Smooth muscle cell (in vitro differentiated cells): ENCODE measurements at regions not wholly inside any gene's neighbourhood (a gene's known extent, or its start where the extent isn't known, plus 50 kb on each side); places are given as distances from the start of the nearest gene placed in this dataset.
A peak's percentile ranks its signal among the peaks of the same experiment; 100 is the strongest.

ENCODE experiments used
- DNase-seq: peaks from one replicate; lab custom pipeline; 2025; ENCODE audit not compliant: unreplicated experiment; lab: John Stamatoyannopoulos, UW
- H2AFZ ChIP-seq: fragments of 200-600 bp; sonication (generic); 2 replicates; pipeline ENCODE4 v1.6.0; 2016; ENCODE audit warnings: antibody characterized with exemption, low read depth, mild to moderate bottlenecking
- H3F3A ChIP-seq: fragments of 200-600 bp; sonication (generic); 2 replicates; pipeline ENCODE4 v1.6.0; 2017; ENCODE audit warnings: antibody characterized with exemption, low read depth
- H3K27ac ChIP-seq: fragments of 200-600 bp; sonication (generic); 2 replicates; pipeline ENCODE4 v1.5.1; 2016; ENCODE audit warnings: low read depth, mild to moderate bottlenecking
- H3K27me3 ChIP-seq: fragments of 200-600 bp; sonication (generic); 2 replicates; pipeline ENCODE4 v1.6.1; 2016; ENCODE audit warnings: low read depth, mild to moderate bottlenecking
- H3K36me3 ChIP-seq: fragments of 200-600 bp; sonication (generic); 2 replicates; pipeline ENCODE4 v1.5.1; 2016; ENCODE audit warnings: low read depth
- H3K4me1 ChIP-seq: fragments of 200-600 bp; sonication (generic); 2 replicates; pipeline ENCODE4 v1.5.1; 2016; ENCODE audit warnings: low read depth
- H3K4me2 ChIP-seq: fragments of 200-600 bp; sonication (generic); 2 replicates; pipeline ENCODE4 v1.6.0; 2016; ENCODE audit warnings: mild to moderate bottlenecking
- H3K4me3 ChIP-seq: fragments of 200-600 bp; sonication (generic); 2 replicates; pipeline ENCODE4 v1.5.1; 2016; ENCODE audit warnings: mild to moderate bottlenecking
- H3K79me2 ChIP-seq: fragments of 200-600 bp; sonication (generic); 2 replicates; pipeline ENCODE4 v1.6.0; 2016; ENCODE audit warnings: low read depth, mild to moderate bottlenecking
- H3K9ac ChIP-seq: fragments of 200-600 bp; sonication (generic); 2 replicates; pipeline ENCODE4 v1.6.0; 2016; ENCODE audit warnings: low read depth
- H3K9me3 ChIP-seq: fragments of 200-600 bp; sonication (generic); replicated peaks from 2 replicates; pipeline ENCODE4 v1.5.1; 2016; ENCODE audit warnings: low read depth
- H4K20me1 ChIP-seq: fragments of 200-600 bp; sonication (generic); 2 replicates; pipeline ENCODE4 v1.6.0; 2016; ENCODE audit warnings: low read depth
- WGBS: methylation state at CpG from one replicate; pipeline ENCODE4 v1.1.7; 2016; ENCODE audit warnings: low lambda C conversion rate; 5-methylcytosine and 5-hydroxymethylcytosine counted together
- TF ChIP-seq, protein P1 (sequence below): fragments of 200-600 bp; sonication (generic); IDR thresholded peaks from 2 replicates; pipeline ENCODE4 v1.5.1; 2017; ENCODE audit warnings: borderline replicate concordance, mild to moderate bottlenecking, antibody characterized with exemption; ENCODE audit not compliant: insufficient read depth, poor library complexity, severe bottlenecking

DNA sequence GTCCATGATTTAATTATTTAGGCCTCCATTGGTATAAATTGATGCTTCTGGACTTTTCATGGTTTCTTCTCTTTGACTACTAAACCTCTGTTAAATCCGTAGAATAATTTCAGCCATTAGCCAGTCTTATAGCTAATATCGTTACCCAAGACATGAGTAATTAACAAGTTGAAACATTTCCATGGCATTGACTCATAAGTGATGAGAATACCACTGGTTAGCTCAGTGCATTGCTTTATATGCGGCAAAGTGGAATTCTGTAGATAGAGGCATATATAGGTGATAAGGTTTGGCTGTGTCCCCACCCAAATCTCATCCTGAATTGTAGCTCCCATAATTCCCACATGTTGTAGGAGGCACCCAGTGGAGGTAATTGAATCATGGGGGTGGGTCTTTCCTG is 80.6 kb downstream of the VCX2 start:
- Histone ChIP-seq H3K4me1 (no peaks in the 10 kb centered on the region), H3K27ac (no peak overlapping the region), H3K4me2 (no peak overlapping the region), H3K4me3 (no peak overlapping the region), H3K27me3 (no peaks in the 10 kb centered on the region), H4K20me1 (no peaks in the 10 kb centered on the region), H3K9me3 (no peaks in the 10 kb centered on the region), H3F3A (no peaks in the 10 kb centered on the region), H3K36me3 (no peaks in the 10 kb centered on the region), H3K9ac (no peak overlapping the region), H3K79me2 (no peaks in the 10 kb centered on the region), H2AFZ (no peak overlapping the region)
- 85% methylated on average over 3 of the region's 3 CpGs for WGBS
- no peak for DNase-seq
- TF ChIP-seq, protein P1, sequence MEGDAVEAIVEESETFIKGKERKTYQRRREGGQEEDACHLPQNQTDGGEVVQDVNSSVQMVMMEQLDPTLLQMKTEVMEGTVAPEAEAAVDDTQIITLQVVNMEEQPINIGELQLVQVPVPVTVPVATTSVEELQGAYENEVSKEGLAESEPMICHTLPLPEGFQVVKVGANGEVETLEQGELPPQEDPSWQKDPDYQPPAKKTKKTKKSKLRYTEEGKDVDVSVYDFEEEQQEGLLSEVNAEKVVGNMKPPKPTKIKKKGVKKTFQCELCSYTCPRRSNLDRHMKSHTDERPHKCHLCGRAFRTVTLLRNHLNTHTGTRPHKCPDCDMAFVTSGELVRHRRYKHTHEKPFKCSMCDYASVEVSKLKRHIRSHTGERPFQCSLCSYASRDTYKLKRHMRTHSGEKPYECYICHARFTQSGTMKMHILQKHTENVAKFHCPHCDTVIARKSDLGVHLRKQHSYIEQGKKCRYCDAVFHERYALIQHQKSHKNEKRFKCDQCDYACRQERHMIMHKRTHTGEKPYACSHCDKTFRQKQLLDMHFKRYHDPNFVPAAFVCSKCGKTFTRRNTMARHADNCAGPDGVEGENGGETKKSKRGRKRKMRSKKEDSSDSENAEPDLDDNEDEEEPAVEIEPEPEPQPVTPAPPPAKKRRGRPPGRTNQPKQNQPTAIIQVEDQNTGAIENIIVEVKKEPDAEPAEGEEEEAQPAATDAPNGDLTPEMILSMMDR: no peak

DNA sequence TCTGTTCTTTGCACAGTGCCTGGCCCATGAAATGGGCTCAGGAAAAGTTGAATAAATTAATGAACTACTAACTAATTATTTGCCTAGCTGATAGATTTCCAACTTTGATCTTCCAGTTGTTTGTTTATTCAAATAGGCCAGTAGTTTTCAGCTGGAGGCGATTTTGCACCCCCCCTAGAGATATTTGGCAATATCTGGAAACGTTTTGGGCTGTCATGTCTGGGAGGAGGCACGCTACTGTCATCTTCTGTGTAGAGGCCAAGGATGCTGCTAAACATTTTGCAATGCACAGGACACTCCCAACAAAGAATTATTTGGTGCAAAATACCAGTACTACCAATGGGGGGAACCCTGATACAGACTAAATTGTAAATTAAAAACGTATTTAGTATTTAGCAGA is 81.9 kb downstream of the VCX2 start:
- WGBS: 58% methylated on average over 4 of the region's 4 CpGs
- H3K4me3 ChIP-seq: no peak overlapping the region
- no peak for DNase-seq

DNA sequence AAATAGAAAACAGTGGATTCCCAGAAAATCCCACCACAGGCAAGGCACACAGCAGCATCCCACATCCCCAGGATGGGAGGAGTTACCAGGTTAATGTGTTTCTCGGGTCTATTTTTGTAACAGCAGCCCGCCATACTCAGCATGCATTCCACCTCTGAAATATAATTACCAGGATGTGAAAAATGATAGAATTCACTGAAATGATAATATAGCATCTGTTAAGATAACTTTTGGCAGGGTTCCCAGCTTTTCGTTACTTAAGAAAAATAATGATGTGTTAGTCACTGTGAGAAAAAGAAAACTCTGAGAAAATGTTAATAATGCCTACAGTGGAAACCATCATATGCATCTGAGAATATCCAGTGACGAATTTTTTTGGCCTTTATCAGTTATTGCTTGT is 87.1 kb downstream of the VCX2 start:
- Histone ChIP-seq H3K36me3 (no peaks in the 10 kb centered on the region), H3K9ac (no peak overlapping the region), H3K4me2 (peak overlapping the region; percentile 2), H3F3A (no peaks in the 10 kb centered on the region), H3K27me3 (no peaks in the 10 kb centered on the region), H4K20me1 (no peaks in the 10 kb centered on the region), H3K27ac (no peak overlapping the region), H3K9me3 (peaks cover 3% of the 10 kb centered on the region), H2AFZ (no peak overlapping the region), H3K4me3 (no peak overlapping the region), H3K4me1 (peaks cover 7% of the 10 kb centered on the region), H3K79me2 (no peaks in the 10 kb centered on the region)
- TF ChIP-seq, protein P1: no peak
- DNase-seq: no peak
- WGBS: 47% methylated on average over 4 of the region's 4 CpGs

More for the DNA sequence above, 81.9 kb downstream of the VCX2 start:
- Histone ChIP-seq H2AFZ (no peak overlapping the region), H3K9me3 (peaks cover 3% of the 10 kb centered on the region), H3K4me2 (no peak overlapping the region), H3K4me1 (no peaks in the 10 kb centered on the region), H3K9ac (no peak overlapping the region), H4K20me1 (no peaks in the 10 kb centered on the region), H3F3A (no peaks in the 10 kb centered on the region), H3K27ac (no peak overlapping the region), H3K27me3 (no peaks in the 10 kb centered on the region), H3K36me3 (no peaks in the 10 kb centered on the region), H3K79me2 (no peaks in the 10 kb centered on the region)
- TF ChIP-seq, protein P1: no peak

DNA sequence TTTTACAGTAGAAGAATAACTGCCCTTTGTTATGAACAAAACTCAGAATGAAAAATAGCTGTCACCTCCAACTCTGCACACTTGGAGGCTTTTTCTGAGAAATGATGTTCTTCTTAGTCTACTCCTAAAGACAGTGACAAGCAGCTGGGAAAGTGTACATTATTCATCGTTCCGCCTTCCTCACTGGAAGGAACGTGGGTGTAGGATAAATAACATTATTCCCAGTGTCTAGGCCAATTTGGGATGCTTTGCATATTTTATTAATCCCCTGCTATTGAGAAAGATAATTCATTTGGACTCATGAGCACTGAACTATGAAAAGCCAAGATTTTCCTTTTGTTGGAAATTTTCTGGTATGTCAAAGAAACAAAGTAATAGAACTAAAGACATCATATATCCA is 87.8 kb downstream of the VCX2 start:
- TF ChIP-seq, protein P1: no peak
- Histone ChIP-seq H3K9me3 (peaks cover 3% of the 10 kb centered on the region), H3K27ac (peak overlapping the region; percentile 47), H3K4me2 (peak overlapping the region; percentile 2), H3F3A (no peaks in the 10 kb centered on the region), H3K36me3 (no peaks in the 10 kb centered on the region), H3K79me2 (no peaks in the 10 kb centered on the region), H3K4me3 (no peak overlapping the region), H3K9ac (no peak overlapping the region), H4K20me1 (no peaks in the 10 kb centered on the region), H3K4me1 (peaks cover 7% of the 10 kb centered on the region), H2AFZ (no peak overlapping the region), H3K27me3 (no peaks in the 10 kb centered on the region)
- WGBS: 36% methylated on average over 3 of the region's 3 CpGs
- no peak for DNase-seq
